K562 (cell line): ENCODE measurements at regions not wholly inside any gene's neighbourhood (a gene's known extent, or its start where the extent isn't known, plus 50 kb on each side); places are given as distances from the start of the nearest gene placed in this dataset.

Source experiments
- ATAC-seq: fragments of 200-7000 bp; cut with Tn5 transposase; 3 replicates; pipeline ENCODE4 v1.9.1; 2020; ENCODE audit warnings: moderate library complexity
- BruUV-seq: library from RNA; stranded (reverse); fragments of 400-500 nt; replicated peaks from 2 replicates; lab custom pipeline; 2021; lab: Mats Ljungman, UMichigan
- CTCF ChIA-PET: fragments of 300-600 bp; formaldehyde crosslinking; extraction: SDS; loops from one replicate; lab custom pipeline; 2021; ENCODE audit warnings: low intra/inter-chr PET ratio; lab: Yijun Ruan, JAX
- POLR2A ChIA-PET: fragments of 300-600, 350-650 bp; sonication (Branson Sonifier 250); formaldehyde crosslinking; extraction: SDS; loops from one replicate; lab custom pipeline; 2021; ENCODE audit warnings: antibody characterized with exemption, inconsistent platforms; lab: Yijun Ruan, JAX
- DNase-seq, 4 experiments: peaks; one replicate each; pipeline versions ENCODE4 v3.0.0 to v3.0.0-alpha.2; 2011 to 2018; ENCODE audit warnings: low spot score in 3 of 4, mixed read lengths in 3 of 4; ENCODE audit errors: extremely low read depth in 1 of 4
- FAIRE-seq: peaks from 2 replicates; lab custom pipeline; 2011; peaks lifted over from hg19 to GRCh38; lab: Jason Lieb, UNC
- H2AFZ ChIP-seq: 2 replicates; pipeline ENCODE4 v1.6.0; 2011; ENCODE audit warnings: low read depth, low read length, control low read depth, inconsistent platforms
- H3K27ac ChIP-seq: fragments of 200-600 bp; 3 replicates; pipeline ENCODE4 v1.8.0; 2011; ENCODE audit warnings: low read depth, mild to moderate bottlenecking, control low read depth, inconsistent platforms, low read length, moderate library complexity, mixed read lengths; ENCODE audit errors: extremely low read depth
- H3K27me3 ChIP-seq, 2 experiments: fragments of 300-600 bp in 1 of 2; 2 replicates in 1 of 2; 3 replicates in 1 of 2; pipeline versions ENCODE4 v1.6.0 to v1.8.0; 2011; ENCODE audit warnings: inconsistent platforms in 2 of 2, low read length in 2 of 2, mild to moderate bottlenecking in 1 of 2, mixed read lengths in 1 of 2, moderate library complexity in 1 of 2; ENCODE audit not compliant: control insufficient read depth in 2 of 2, insufficient read depth in 2 of 2
- H3K36me3 ChIP-seq: fragments of 300-600 bp; 3 replicates; pipeline ENCODE4 v1.8.0; 2011; ENCODE audit warnings: mild to moderate bottlenecking, low read length, inconsistent platforms; ENCODE audit not compliant: control insufficient read depth, insufficient read depth
- H3K4me1 ChIP-seq, 2 experiments: fragments of 200-600 bp in 1 of 2; replicated peaks in 1 of 2; 2 replicates in 1 of 2; 3 replicates in 1 of 2; pipeline versions ENCODE4 v1.5.1 to v1.8.0; 2011; ENCODE audit warnings: inconsistent platforms in 2 of 2, low read length in 2 of 2, mild to moderate bottlenecking in 1 of 2, mixed read lengths in 1 of 2, moderate library complexity in 1 of 2; ENCODE audit not compliant: control insufficient read depth in 2 of 2, insufficient read depth in 2 of 2
- H3K4me2 ChIP-seq: 2 replicates; pipeline ENCODE4 v1.6.1; 2011; ENCODE audit warnings: low read length, control low read depth, inconsistent platforms, mixed read lengths; ENCODE audit not compliant: insufficient read depth
- H3K4me3 ChIP-seq: fragments of 200-600 bp; sonication (generic), shearing (Covaris generic); 2 replicates; pipeline ENCODE4 v1.5.1; 2016; ENCODE audit warnings: control low read depth, inconsistent platforms
- H3K79me2 ChIP-seq: fragments of 200-600 bp; 3 replicates; pipeline ENCODE4 v1.8.0; 2011; ENCODE audit warnings: low read length, inconsistent platforms; ENCODE audit not compliant: control insufficient read depth, insufficient read depth
- H3K9ac ChIP-seq, 2 experiments: 2 replicates each; pipeline versions ENCODE4 v1.6.0 to v1.6.1; 2011; ENCODE audit warnings: low read depth in 2 of 2, low read length in 2 of 2, control low read depth in 1 of 2, inconsistent platforms in 1 of 2, mild to moderate bottlenecking in 1 of 2, mixed read lengths in 1 of 2; ENCODE audit not compliant: insufficient read depth in 1 of 2
- H3K9me1 ChIP-seq: one replicate; pipeline ENCODE4 v1.6.0; 2011; ENCODE audit warnings: inconsistent platforms, mild to moderate bottlenecking, low read length, moderate library complexity; ENCODE audit not compliant: control insufficient read depth, insufficient read depth
- H3K9me3 ChIP-seq: replicated peaks from 2 replicates; pipeline ENCODE4 v1.5.1; 2011; ENCODE audit warnings: low read depth, low read length, inconsistent platforms; ENCODE audit not compliant: control insufficient read depth, insufficient read depth
- H4K20me1 ChIP-seq: replicated peaks from 2 replicates; pipeline ENCODE4 v1.6.1; 2011; ENCODE audit warnings: low read length, inconsistent platforms, mixed read lengths; ENCODE audit not compliant: control insufficient read depth, insufficient read depth
- DMBX1 ChIP-seq: fragments of 250-450 bp; sonication (Bioruptor Pico); IDR thresholded peaks from 2 replicates; pipeline ENCODE4 v1.8.0; 2022; ENCODE audit warnings: inconsistent platforms, mild to moderate bottlenecking, moderate library complexity, borderline replicate concordance
- EP400 ChIP-seq: fragments of 450-650 bp; IDR thresholded peaks from 2 replicates; pipeline ENCODE4 v1.6.1; 2017; ENCODE audit warnings: antibody characterized with exemption, mild to moderate bottlenecking, moderate library complexity
- KLF1 ChIP-seq: fragments of 450-650 bp; IDR thresholded peaks from 2 replicates; pipeline ENCODE4 v1.6.1; 2016; ENCODE audit warnings: missing genetic modification characterization, missing compliant biosample characterization
- MAFK ChIP-seq: IDR thresholded peaks from 2 replicates; pipeline ENCODE4 v1.6.1; 2011; ENCODE audit warnings: low read length, improper control_type of control experiment
- PRMT5 ChIP-seq: sonication (generic); formaldehyde crosslinking; IDR thresholded peaks from 2 replicates; pipeline ENCODE4 v1.5.0; 2020; ENCODE audit warnings: missing genetic modification reagents
- TBP ChIP-seq: optimal IDR thresholded peaks from 2 replicates; pipeline ENCODE3; 2011; ENCODE audit warnings: low read depth, low read length, improper control_type of control experiment
- WHSC1 ChIP-seq: IDR thresholded peaks from one replicate; pipeline ENCODE4 v1.6.1; 2012; ENCODE audit warnings: low read length, control low read depth, inconsistent platforms
- WGBS: fragments of 100-300 bp; shearing (Covaris generic); methylation state at CpG from one replicate; pipeline ENCODE4 v1.1.6; 2016; ENCODE audit warnings: low coverage, mixed read lengths; ENCODE audit not compliant: insufficient coverage; ENCODE audit errors: missing lambda C conversion rate; 5-methylcytosine and 5-hydroxymethylcytosine counted together
- in situ Hi-C: fragments of 300-500 bp; cut with MboI; formaldehyde crosslinking; loops from 4 replicates; pipeline ENCODE4 v1.15.0; 2018; ENCODE audit warnings: inconsistent platforms, mixed read lengths
- intact Hi-C: fragments of 100-400 bp; cut with micrococcal nuclease; formaldehyde crosslinking; loops from 2 replicates; pipeline ENCODE4 v1.14.2; 2022
- TF ChIP-seq, protein P1 (sequence below): fragments of 250-450 bp; sonication (Bioruptor Pico); IDR thresholded peaks from 2 replicates; pipeline ENCODE4 v1.9.0; 2021; ENCODE audit warnings: mild to moderate bottlenecking, inconsistent platforms

DNA sequence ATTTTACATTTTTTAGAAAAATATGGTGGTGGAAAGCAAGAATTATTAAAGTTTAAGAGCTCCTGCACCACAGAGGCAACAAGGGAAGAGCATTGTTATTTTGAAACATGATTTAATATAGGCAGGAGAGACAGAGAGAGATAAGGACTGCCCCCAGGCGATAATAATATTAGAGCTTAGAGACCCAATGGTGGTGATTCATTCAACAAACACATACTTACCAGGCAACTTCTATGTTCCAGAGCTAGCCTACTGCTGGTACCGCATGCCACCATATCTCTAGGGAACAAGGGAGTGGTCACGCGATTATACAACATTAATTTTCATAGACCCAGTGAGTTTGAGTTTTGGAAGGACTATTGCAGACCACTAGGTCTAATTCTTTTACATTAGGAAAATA, 327.8 kb upstream of the SOX11 start:
- ChIA-PET CTCF (no interaction called here), POLR2A (interaction anchor here (0.6 kb wide), 1 partner anchor 187 kb away, joined by 3 read pairs; no protein-coding TSS in a partner anchor)
- intact Hi-C loops (loop anchor here (10.0 kb wide), 1 partner anchor 1410 kb away; no protein-coding TSS in a partner anchor), in situ Hi-C loops (no loop called here)
- H3K79me2 ChIP-seq, result no peaks in the 10 kb centered on the region
- DNase-seq, result no peak
- no peaks in the 10 kb centered on the region for H3K36me3 ChIP-seq
- H3K9me3 ChIP-seq, result no peaks in the 10 kb centered on the region
- WGBS, result 1% methylated on average over 4 of the region's 4 CpGs
- H3K27me3 ChIP-seq, result no peaks in the 10 kb centered on the region
- no peak overlapping the region for H3K4me2 ChIP-seq
- H3K4me1 ChIP-seq, result no peaks in the 10 kb centered on the region
- TF ChIP-seq MAFK, result no peak
- TF ChIP-seq WHSC1, result no peak
- TF ChIP-seq, protein P1, sequence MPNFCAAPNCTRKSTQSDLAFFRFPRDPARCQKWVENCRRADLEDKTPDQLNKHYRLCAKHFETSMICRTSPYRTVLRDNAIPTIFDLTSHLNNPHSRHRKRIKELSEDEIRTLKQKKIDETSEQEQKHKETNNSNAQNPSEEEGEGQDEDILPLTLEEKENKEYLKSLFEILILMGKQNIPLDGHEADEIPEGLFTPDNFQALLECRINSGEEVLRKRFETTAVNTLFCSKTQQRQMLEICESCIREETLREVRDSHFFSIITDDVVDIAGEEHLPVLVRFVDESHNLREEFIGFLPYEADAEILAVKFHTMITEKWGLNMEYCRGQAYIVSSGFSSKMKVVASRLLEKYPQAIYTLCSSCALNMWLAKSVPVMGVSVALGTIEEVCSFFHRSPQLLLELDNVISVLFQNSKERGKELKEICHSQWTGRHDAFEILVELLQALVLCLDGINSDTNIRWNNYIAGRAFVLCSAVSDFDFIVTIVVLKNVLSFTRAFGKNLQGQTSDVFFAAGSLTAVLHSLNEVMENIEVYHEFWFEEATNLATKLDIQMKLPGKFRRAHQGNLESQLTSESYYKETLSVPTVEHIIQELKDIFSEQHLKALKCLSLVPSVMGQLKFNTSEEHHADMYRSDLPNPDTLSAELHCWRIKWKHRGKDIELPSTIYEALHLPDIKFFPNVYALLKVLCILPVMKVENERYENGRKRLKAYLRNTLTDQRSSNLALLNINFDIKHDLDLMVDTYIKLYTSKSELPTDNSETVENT (CRISPR knock-in tag), result no peak
- TF ChIP-seq EP400, result no peak
- TF ChIP-seq PRMT5, result no peak
- TF ChIP-seq KLF1 (tag), result no peak
- no peak for TF ChIP-seq TBP
- TF ChIP-seq DMBX1, result no peak
- no peaks in the 10 kb centered on the region for H4K20me1 ChIP-seq
- BruUV-seq, result no TSS peak
- FAIRE-seq, result no peak
- no peak overlapping the region for H2AFZ ChIP-seq
- no peak for ATAC-seq
- H3K9me1 ChIP-seq, result no peaks in the 10 kb centered on the region
- no peak overlapping the region for H3K9ac ChIP-seq
- no peak overlapping the region for H3K4me3 ChIP-seq
- no peak overlapping the region for H3K27ac ChIP-seq
